OCI-LY3 (cell line): ENCODE measurements at regions not wholly inside any gene's neighbourhood (a gene's known extent, or its start where the extent isn't known, plus 50 kb on each side); places are given as distances from the start of the nearest gene placed in this dataset.

Source experiments
- CTCF ChIP-seq: fragments of 200-600, 300-600 bp; sonication (generic); IDR thresholded peaks from 2 replicates; pipeline ENCODE4 v1.5.1; 2014; ENCODE audit warnings: antibody characterized with exemption, low read length, low read depth
- EZH2phosphoT487 ChIP-seq: fragments of 200-600 bp; shearing (Covaris generic); IDR thresholded peaks from 2 replicates; pipeline ENCODE4 v1.6.1; 2018; ENCODE audit warnings: antibody characterized with exemption, mixed run types, low read depth

GRCh38 chr18:28767727-28768211, 590.8 kb upstream of the CDH2 start:
- no peak for TF ChIP-seq CTCF
- TF ChIP-seq EZH2phosphoT487 = no peak
